ENCODE measurements at regions not wholly inside any gene's neighbourhood (a gene's known extent, or its start where the extent isn't known, plus 50 kb on each side); places are given as distances from the start of the nearest gene placed in this dataset.

GRCh38 chr1:163440090-163440489 lies 118.3 kb downstream of the NUF2 start:
- Mint-ChIP-seq H3K4me3 (no peak overlapping the region), H3K9me3 (ENCODE audit: low read depth) (no peaks in the 10 kb centered on the region), H3K36me3 (ENCODE audit: low read depth) (no peaks in the 10 kb centered on the region), H3K27ac (no peak overlapping the region), H3K4me1 (no peaks in the 10 kb centered on the region), H3K27me3 (peaks cover 13% of the 10 kb centered on the region)
- intact Hi-C loops (cut with DNase I, micrococcal nuclease), result no loop called here
- ATAC-seq (no peak), DNase-seq (no peak)
- ChIA-PET POLR2A (no interaction called here), CTCF (no interaction called here)

- no peak overlapping the region for H3K27ac Mint-ChIP-seq
- H3K27me3 Mint-ChIP-seq, result peaks cover 9% of the 10 kb centered on the region
- no peak overlapping the region for H3K4me3 Mint-ChIP-seq
- no peak for ATAC-seq
- POLR2A ChIA-PET, result no interaction called here
- H3K4me1 Mint-ChIP-seq, result no peaks in the 10 kb centered on the region
- no peaks in the 10 kb centered on the region for H3K36me3 Mint-ChIP-seq (ENCODE audit: low read depth)
- no peak for DNase-seq
- intact Hi-C loops (cut with DNase I, micrococcal nuclease), result no loop called here
- H3K9me3 Mint-ChIP-seq (ENCODE audit: low read depth), result no peaks in the 10 kb centered on the region
- CTCF ChIA-PET, result no interaction called here
Measured at GRCh38 chr1:163442231-163442879, 120.6 kb downstream of the NUF2 start.

- ChIA-PET CTCF (no interaction called here), POLR2A (no interaction called here)
- H3K4me1 Mint-ChIP-seq, result no peaks in the 10 kb centered on the region
- H3K4me3 Mint-ChIP-seq, result no peak overlapping the region
- intact Hi-C loops (cut with DNase I, micrococcal nuclease), result no loop called here
- H3K36me3 Mint-ChIP-seq (ENCODE audit: low read depth), result no peaks in the 10 kb centered on the region
- ATAC-seq (no peak), DNase-seq (no peak)
- no peaks in the 10 kb centered on the region for H3K9me3 Mint-ChIP-seq (ENCODE audit: low read depth)
- H3K27me3 Mint-ChIP-seq, result peaks cover 7% of the 10 kb centered on the region
- no peak overlapping the region for H3K27ac Mint-ChIP-seq
Measured at GRCh38 chr1:163442895-163443294, 121.1 kb downstream of the NUF2 start.

- no peaks in the 10 kb centered on the region for H3K4me1 Mint-ChIP-seq
- H3K9me3 Mint-ChIP-seq (ENCODE audit: low read depth), result no peaks in the 10 kb centered on the region
- H3K4me3 Mint-ChIP-seq, result no peak overlapping the region
- DNase-seq (no peak), ATAC-seq (no peak)
- H3K36me3 Mint-ChIP-seq (ENCODE audit: low read depth), result no peaks in the 10 kb centered on the region
- intact Hi-C loops (cut with DNase I, micrococcal nuclease), result no loop called here
- peaks cover 7% of the 10 kb centered on the region for H3K27me3 Mint-ChIP-seq
- POLR2A ChIA-PET, result no interaction called here
- CTCF ChIA-PET, result interaction anchor here (0.7 kb wide), 1 partner anchor 1224 kb away, joined by 3 read pairs; no protein-coding TSS in a partner anchor
- no peak overlapping the region for H3K27ac Mint-ChIP-seq
Measured at GRCh38 chr1:163443863-163444262, 122.1 kb downstream of the NUF2 start.

- Mint-ChIP-seq H3K27me3 (peaks cover 4% of the 10 kb centered on the region), H3K4me1 (no peaks in the 10 kb centered on the region), H3K36me3 (ENCODE audit: low read depth) (no peaks in the 10 kb centered on the region), H3K27ac (no peak overlapping the region), H3K9me3 (ENCODE audit: low read depth) (no peaks in the 10 kb centered on the region), H3K4me3 (no peak overlapping the region)
- ChIA-PET POLR2A (no interaction called here), CTCF (no interaction called here)
- intact Hi-C loops (cut with DNase I, micrococcal nuclease), result no loop called here
- ATAC-seq (no peak), DNase-seq (no peak)
Measured at GRCh38 chr1:163444665-163445064, 122.9 kb downstream of the NUF2 start.

- ChIA-PET POLR2A (no interaction called here), CTCF (no interaction called here)
- Mint-ChIP-seq H3K27ac (no peak overlapping the region), H3K9me3 (ENCODE audit: low read depth) (peaks cover 7% of the 10 kb centered on the region), H3K27me3 (peaks cover 5% of the 10 kb centered on the region), H3K36me3 (ENCODE audit: low read depth) (no peaks in the 10 kb centered on the region), H3K4me1 (no peaks in the 10 kb centered on the region), H3K4me3 (no peak overlapping the region)
- no peak for DNase-seq
- intact Hi-C loops (cut with DNase I, micrococcal nuclease), result no loop called here
- no peak for ATAC-seq
Measured at GRCh38 chr1:163450986-163451385, 129.2 kb downstream of the NUF2 start.

GRCh38 chr1:163459539-163459938 lies 137.8 kb downstream of the NUF2 start:
- POLR2A ChIA-PET, result no interaction called here
- no peak for ATAC-seq

GRCh38 chr1:163467289-163467688 lies 145.5 kb downstream of the NUF2 start:
- intact Hi-C loops (cut with DNase I, micrococcal nuclease), result no loop called here
- Mint-ChIP-seq H3K9me3 (ENCODE audit: low read depth) (no peaks in the 10 kb centered on the region), H3K4me3 (no peak overlapping the region), H3K4me1 (no peaks in the 10 kb centered on the region), H3K27ac (no peak overlapping the region), H3K36me3 (ENCODE audit: low read depth) (no peaks in the 10 kb centered on the region), H3K27me3 (peaks cover 2% of the 10 kb centered on the region)
- ChIA-PET CTCF (no interaction called here), POLR2A (no interaction called here)
- DNase-seq (no peak), ATAC-seq (no peak)

More at GRCh38 chr1:163459539-163459938, 137.8 kb downstream of the NUF2 start:
- Mint-ChIP-seq H3K27ac (no peak overlapping the region), H3K27me3 (peaks cover 7% of the 10 kb centered on the region), H3K4me3 (no peak overlapping the region), H3K9me3 (ENCODE audit: low read depth) (no peaks in the 10 kb centered on the region), H3K4me1 (no peaks in the 10 kb centered on the region), H3K36me3 (ENCODE audit: low read depth) (no peaks in the 10 kb centered on the region)
- intact Hi-C loops (cut with DNase I, micrococcal nuclease), result no loop called here
- CTCF ChIA-PET, result interaction anchor here (0.6 kb wide), 1 partner anchor 1519 kb away, joined by 3 read pairs; no protein-coding TSS in a partner anchor
- DNase-seq, result no peak

GRCh38 chr1:163471779-163472650 lies 150.3 kb downstream of the NUF2 start:
- ChIA-PET CTCF (interaction anchor here (0.6 kb wide), 1 partner anchor 1274 kb away, joined by 3 read pairs; no protein-coding TSS in a partner anchor), POLR2A (no interaction called here)
- Mint-ChIP-seq H3K36me3 (ENCODE audit: low read depth) (no peaks in the 10 kb centered on the region), H3K9me3 (ENCODE audit: low read depth) (peaks cover 2% of the 10 kb centered on the region), H3K4me3 (no peak overlapping the region), H3K27ac (no peak overlapping the region), H3K4me1 (no peaks in the 10 kb centered on the region), H3K27me3 (no peaks in the 10 kb centered on the region)
- intact Hi-C loops (cut with DNase I, micrococcal nuclease), result no loop called here
- DNase-seq (no peak), ATAC-seq (no peak)

GRCh38 chr1:163472651-163473248 lies 151.0 kb downstream of the NUF2 start:
- H3K36me3 Mint-ChIP-seq (ENCODE audit: low read depth), result no peaks in the 10 kb centered on the region
- no peaks in the 10 kb centered on the region for H3K27me3 Mint-ChIP-seq
- intact Hi-C loops (cut with DNase I, micrococcal nuclease), result no loop called here
- H3K4me1 Mint-ChIP-seq, result no peaks in the 10 kb centered on the region
- DNase-seq (no peak), ATAC-seq (no peak)
- no peak overlapping the region for H3K4me3 Mint-ChIP-seq
- POLR2A ChIA-PET, result no interaction called here
- peaks cover 2% of the 10 kb centered on the region for H3K9me3 Mint-ChIP-seq (ENCODE audit: low read depth)
- H3K27ac Mint-ChIP-seq, result no peak overlapping the region
- CTCF ChIA-PET, result interaction anchor here (0.6 kb wide), 1 partner anchor 1273 kb away, joined by 3 read pairs; no protein-coding TSS in a partner anchor

- CTCF ChIA-PET, result interaction anchor here (0.5 kb wide), 1 partner anchor 303 kb away, joined by 3 read pairs; no protein-coding TSS in a partner anchor
- H3K36me3 Mint-ChIP-seq (ENCODE audit: low read depth), result no peaks in the 10 kb centered on the region
- intact Hi-C loops (cut with DNase I, micrococcal nuclease), result no loop called here
- no peaks in the 10 kb centered on the region for H3K27me3 Mint-ChIP-seq
- no peaks in the 10 kb centered on the region for H3K4me1 Mint-ChIP-seq
- ATAC-seq, result no peak
- DNase-seq, result no peak
- POLR2A ChIA-PET, result no interaction called here
- H3K27ac Mint-ChIP-seq, result no peak overlapping the region
- H3K9me3 Mint-ChIP-seq (ENCODE audit: low read depth), result peaks cover 16% of the 10 kb centered on the region
- H3K4me3 Mint-ChIP-seq, result no peak overlapping the region
Measured at GRCh38 chr1:163477276-163477830, 155.6 kb downstream of the NUF2 start.

All from activated CD4-positive, alpha-beta T cell treated with anti-CD3 and anti-CD28 coated beads for 36 hours (primary cell).